OCI-LY1 (cell line): ENCODE measurements at regions not wholly inside any gene's neighbourhood (a gene's known extent, or its start where the extent isn't known, plus 50 kb on each side); places are given as distances from the start of the nearest gene placed in this dataset.

Experiments used
- EZH2 ChIP-seq: fragments of 200-600 bp; sonication (generic), shearing (Covaris generic); IDR thresholded peaks from 2 replicates; pipeline ENCODE4 v1.8.0; 2017; ENCODE audit warnings: borderline replicate concordance, mixed run types, mild to moderate bottlenecking, antibody characterized with exemption, low read length, moderate library complexity, mixed read lengths
- TF ChIP-seq, protein P1 (sequence below): fragments of 200-600 bp; sonication (generic), shearing (Covaris generic); IDR thresholded peaks from 2 replicates; pipeline ENCODE4 v1.5.1; 2017; ENCODE audit warnings: mild to moderate bottlenecking, antibody characterized with exemption, low read length, moderate library complexity, mixed read lengths

DNA sequence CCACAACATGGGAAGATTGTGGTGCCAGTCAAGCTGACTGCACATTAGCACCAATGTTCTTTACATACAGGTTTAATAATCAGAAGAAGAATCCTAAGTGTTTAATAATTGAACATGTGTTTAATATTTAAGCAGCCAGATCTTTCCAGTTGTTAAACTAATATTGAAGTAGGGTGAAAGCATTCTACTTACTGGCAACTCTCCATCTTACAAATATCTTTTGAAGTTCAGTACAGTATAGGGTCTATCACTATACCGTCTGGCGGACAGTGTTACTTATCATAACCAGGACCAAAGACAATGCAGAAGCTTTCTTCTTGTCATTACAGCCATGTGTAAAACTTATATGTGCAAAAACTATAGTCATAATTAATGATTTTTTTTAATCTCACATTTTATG is 376.4 kb downstream of the CNTN6 start:
- TF ChIP-seq, protein P1, sequence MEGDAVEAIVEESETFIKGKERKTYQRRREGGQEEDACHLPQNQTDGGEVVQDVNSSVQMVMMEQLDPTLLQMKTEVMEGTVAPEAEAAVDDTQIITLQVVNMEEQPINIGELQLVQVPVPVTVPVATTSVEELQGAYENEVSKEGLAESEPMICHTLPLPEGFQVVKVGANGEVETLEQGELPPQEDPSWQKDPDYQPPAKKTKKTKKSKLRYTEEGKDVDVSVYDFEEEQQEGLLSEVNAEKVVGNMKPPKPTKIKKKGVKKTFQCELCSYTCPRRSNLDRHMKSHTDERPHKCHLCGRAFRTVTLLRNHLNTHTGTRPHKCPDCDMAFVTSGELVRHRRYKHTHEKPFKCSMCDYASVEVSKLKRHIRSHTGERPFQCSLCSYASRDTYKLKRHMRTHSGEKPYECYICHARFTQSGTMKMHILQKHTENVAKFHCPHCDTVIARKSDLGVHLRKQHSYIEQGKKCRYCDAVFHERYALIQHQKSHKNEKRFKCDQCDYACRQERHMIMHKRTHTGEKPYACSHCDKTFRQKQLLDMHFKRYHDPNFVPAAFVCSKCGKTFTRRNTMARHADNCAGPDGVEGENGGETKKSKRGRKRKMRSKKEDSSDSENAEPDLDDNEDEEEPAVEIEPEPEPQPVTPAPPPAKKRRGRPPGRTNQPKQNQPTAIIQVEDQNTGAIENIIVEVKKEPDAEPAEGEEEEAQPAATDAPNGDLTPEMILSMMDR: no peak
- no peak for TF ChIP-seq EZH2
